ENCODE measurements at regions not wholly inside any gene's neighbourhood (a gene's known extent, or its start where the extent isn't known, plus 50 kb on each side); places are given as distances from the start of the nearest gene placed in this dataset.

DNA sequence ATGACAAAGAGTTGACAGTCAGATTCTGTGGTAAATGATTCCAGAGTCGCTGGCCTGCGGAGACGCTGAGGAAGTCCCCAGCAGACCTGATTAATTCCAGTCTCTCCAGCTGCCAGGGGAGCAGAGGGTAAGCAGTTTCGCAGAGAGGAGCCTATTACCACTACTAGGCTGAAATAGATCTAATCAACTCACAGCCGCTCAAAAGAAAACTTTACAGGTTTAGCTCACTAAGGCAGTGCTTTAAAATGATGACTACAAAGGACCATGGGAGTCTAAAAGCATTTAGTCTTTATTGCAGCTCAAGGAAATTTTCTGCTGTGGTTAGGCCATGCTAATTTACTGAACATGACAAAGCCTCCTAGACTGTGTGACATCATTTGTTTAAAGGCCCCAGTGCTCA, 445.6 kb upstream of the POU3F3 start:
- DNase-seq (ENCODE audit: low read depth): no peak

DNA sequence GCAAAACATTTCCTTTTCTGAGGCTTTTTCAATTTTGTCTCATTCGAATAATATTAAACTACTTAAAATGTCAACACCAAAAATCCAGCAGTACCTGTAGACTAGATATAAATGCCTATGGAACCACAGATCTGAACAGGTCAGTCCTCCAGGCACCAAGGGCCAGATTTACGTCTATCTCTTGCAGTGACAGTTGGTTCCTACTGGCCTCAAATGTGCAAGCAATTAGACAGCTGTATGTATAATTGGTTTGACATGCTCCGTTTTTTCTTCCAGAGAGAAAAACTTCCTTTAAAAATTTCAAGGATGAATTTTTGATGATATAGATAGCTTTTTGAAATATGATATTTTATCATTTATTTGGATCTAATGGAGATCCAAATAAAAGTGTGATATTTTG, 443.8 kb upstream of the POU3F3 start:
- DNase-seq (ENCODE audit: low read depth): no peak

DNA sequence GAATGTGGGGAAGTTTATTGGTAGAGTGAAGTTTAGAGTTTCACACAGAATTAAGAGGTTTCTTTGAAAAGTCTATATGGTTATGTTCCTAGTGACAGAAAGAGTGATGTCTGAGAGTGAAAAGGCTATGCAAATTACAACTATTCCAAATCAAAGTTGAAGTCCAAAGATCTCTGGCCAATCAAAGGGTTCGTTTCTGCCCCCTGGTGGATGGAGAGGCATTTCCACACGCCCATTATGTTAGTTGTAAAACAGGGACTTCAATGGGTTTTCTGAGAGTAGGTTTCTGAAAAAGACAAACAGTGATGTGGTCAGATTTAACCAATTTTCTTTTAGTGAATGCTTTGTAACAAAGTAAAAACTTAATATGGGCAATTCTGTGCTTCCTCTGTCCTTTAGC, 441.5 kb upstream of the POU3F3 start:
- no peak for DNase-seq (ENCODE audit: low read depth)

DNA sequence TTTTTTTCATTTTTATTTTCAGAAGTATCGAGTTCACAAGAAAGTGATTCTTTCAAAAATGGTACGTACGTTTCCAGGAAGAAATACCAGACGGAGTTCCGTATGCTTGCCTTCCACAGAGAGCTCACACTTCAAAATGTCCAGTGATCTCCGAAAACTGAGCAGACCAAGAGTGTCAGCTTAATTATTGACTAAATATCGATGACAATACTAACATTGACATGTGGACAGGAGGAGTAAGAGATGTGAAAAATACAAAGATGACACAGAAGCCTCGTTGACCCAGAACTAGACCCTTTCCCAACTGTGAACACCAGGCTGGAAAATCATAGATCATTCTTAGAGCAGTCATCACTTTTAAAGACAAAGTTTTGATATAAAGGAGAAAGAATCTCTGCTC, 440.0 kb upstream of the POU3F3 start:
- DNase-seq (ENCODE audit: low read depth): no peak

DNA sequence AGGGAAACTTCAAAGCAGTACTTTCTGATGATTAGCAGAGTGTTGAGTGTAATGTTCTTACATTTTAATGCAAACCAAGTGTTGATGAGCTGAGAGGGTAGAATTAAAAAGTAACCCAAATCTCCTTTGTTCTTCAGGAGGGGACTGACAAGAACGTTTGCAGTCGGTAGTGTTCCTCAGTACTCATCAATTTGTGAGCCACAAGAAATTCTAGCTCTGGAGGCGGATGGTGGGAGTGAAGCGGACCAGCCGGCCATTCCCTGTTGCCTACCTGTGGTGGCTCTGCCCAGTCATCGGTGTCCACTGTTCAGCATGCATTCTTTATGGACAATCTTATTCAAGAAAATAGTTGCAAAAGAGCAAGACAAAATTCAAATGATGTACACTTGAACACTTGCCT, 438.6 kb upstream of the POU3F3 start:
- no peak for DNase-seq (ENCODE audit: low read depth)

DNA sequence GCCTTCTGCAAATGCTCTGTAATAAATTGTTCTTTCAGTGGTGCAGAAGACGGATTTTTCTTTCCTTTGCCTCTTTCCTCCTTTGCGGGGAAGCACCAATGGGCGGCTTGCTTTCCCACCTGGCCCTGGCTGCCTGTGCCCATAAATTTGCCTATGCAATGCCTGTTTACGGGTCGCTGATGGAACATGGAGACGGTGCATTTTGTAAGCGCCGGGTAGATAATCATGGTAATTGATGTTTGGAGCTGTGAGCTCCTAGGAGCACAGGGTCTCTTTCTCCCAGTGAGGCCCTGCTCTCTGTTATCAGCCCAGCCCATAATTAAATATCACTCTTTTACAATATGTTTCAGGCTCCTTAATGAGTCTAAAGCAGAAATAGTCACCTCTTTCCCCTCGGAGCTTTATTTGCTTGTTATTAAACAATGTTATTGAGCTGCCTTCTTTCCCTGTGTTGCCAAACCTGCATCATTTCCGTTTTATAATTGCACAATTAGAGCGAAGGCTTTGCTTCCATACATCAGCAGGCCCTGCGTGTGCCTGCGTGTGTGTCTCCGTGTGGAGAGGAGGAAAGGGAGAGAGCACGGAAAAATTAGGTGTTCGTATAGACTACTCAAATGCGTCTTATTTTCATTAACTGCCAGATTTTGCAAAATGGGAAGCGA, 437.4 kb upstream of the POU3F3 start:
- DNase-seq (ENCODE audit: low read depth): no peak

DNA sequence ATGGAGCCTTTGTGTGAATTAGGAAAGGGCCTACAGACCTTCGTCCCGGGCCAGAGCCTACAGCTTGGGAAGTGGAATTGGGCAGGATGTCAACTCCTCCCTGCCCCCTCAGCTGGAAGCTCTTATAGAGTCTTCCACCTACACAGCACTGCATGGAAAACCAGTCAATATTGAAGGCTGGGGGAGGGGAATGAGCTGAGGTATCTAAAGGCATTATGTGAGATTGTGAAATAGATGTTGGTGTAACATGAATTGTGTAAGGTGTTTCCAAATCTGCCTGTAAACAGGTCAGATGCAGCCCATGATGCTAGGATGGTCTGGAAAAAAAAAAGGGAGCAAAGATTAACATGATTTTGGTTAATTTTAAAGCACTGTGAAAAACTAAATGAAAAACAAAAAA, 433.5 kb upstream of the POU3F3 start:
- no peak for DNase-seq (ENCODE audit: low read depth)

DNA sequence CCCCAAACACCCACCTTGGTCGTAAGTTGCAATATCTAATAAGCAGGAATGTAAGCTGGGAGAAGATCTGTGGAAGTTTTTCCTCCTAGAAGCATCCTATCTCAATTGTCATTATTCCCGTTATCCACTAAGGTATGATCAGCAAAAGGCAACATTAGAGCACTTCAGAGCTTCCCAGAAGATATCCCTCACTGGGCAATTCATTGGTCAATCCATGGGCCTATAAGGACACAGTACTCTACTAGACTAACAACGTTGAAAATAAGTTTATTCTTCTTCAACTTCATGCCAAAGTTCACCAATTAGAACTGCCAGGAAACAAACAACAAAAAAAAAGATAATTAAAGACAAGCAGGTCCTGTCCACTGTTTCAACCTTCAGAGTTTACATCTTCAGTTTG, 433.0 kb upstream of the POU3F3 start:
- no peak for DNase-seq (ENCODE audit: low read depth)

DNA sequence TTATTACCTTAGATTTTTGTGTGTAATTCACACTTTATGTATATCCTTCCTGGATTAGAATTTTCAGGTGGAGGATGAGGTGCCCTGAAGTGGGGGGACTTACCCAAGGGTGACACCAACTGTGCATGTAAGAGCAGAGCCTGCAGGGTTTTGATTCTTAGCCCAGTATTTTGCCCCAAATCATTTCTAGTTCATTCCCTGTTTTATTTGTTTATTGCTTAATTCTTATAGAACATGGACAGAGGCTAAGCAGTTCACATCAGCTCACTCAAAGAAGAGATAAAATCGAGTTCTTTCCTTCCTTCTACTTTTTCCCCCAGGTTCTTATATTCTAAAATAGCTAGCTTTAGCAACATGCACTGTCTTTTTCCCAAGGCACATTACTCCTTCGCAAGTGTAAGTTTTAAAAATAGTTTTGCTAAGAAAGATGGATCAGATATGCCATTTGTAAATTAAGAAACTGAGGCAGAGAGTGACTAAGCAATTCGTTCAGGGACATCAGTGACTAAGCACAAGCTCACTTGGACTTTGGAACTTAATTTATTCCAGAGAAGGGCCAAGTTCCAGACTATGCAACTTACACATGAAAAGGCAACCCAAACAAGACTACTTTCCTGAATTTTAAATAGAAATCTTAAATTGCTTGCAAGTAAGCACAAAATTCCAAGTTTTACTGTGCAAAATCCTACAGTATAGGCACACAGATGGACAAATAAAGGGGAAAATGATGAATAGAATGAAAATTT, 427.9 kb upstream of the POU3F3 start:
- DNase-seq (ENCODE audit: low read depth): no peak

DNA sequence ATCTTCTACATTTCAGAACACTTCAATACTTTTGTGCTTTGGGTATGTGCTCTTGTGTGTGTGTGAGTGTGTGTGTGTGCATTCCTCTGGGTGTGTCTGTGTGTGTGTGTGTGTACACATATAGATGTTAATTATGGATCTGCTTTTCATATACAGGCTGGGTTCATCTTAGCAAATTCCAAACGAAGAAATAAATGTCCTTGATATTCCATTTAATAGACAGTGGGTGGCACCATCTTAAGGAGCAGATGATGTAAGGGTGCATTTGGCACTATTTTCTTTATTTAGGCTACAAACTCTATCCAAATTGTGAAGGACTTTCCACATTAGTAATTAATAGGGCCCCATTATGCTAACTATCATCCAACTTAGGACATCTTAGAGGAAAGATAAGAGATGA, 425.8 kb upstream of the POU3F3 start:
- no peak for DNase-seq (ENCODE audit: low read depth)

DNA sequence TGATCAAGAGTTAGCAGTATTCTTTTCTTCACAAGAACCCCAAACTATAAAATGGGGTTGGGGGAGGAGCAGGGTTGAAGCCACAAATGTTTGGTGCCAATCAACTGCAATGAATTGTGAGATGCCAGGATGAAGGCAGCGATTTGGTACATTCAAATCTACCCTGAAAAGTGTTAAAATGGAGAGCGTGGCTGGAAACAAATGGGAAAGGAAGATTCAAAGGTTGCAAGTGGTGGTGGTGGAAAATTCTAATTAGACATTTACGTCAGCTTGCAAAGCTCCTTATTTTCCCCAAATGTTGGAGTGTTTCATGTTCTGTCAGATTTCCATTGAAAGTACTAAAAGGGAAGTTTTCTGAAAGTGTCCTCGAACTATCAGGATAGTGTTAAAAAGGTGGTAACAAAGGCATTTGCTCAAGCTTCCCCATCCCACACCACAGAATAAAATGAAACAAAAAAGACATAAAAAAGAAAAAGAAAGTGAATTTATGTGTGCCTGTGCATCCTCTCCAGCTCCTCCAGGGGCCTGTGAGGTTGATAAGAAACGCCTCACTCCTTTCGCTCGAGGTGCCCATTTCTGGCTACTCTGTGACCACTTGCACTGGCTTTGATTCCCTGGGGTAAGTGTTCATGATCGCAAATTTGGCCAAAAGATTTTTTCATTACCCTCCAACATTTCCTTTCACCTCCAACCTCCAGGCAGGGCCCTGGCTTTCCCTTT, 424.1 kb upstream of the POU3F3 start:
- DNase-seq (ENCODE audit: low read depth): no peak

DNA sequence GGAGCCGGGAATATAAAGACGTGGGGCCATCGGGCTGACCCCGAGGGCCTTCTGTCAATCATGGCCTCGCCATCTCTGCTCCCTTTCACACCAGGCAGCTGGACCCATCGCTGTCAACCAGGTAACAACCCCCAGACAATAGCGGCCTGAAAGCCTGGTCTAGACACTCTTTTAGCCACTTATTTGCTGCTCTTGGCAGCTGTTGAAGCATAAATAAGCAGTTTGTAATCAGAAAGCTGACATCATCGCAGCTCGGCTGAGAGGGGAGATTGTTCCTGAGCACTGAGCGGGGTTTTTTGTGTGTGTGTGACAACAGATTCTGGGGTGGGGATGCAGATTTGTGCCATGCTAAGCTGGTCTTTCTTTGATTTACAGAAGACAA, 423.6 kb upstream of the POU3F3 start:
- DNase-seq (ENCODE audit: low read depth): no peak

DNA sequence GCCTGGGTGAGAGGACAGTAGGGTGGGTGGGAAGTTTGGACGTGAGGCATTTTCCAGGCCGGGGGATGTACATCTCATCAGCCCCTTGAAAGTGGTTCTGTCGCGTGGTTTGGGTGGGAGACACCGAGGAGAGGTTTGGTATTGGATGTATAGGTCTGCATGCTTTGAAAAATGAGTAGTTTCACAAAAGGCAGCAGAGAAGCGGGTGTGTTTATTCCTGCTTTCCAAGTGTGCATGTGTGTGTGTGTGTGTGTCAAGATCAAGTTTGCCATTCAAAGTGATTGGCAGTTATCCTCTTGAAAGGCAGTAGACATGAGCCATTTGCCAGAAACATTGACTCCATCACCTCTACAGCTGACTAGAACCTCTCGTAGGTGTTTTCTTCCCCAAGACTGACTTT, 423.1 kb upstream of the POU3F3 start:
- no peak for DNase-seq (ENCODE audit: low read depth)

DNA sequence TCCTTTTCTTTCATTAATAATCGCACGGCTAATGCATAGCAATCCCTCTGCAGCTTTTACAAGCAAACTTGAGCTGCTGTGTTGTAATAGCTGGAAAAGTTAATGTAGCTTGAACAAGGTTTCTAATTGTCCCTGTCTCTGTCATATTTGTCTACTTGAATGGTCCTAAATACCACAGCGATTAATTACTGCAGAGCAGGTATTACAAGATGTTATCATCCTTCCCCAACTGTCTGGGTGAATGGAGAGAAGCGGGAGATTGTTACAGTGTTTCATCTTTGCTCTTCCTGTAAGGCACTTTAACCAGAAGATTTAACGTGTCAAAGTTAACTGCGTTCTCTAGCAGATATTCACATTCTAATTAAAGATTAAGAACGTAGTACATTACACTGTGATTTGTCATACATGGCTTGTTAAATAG, 422.2 kb upstream of the POU3F3 start:
- DNase-seq (ENCODE audit: low read depth): no peak

DNA sequence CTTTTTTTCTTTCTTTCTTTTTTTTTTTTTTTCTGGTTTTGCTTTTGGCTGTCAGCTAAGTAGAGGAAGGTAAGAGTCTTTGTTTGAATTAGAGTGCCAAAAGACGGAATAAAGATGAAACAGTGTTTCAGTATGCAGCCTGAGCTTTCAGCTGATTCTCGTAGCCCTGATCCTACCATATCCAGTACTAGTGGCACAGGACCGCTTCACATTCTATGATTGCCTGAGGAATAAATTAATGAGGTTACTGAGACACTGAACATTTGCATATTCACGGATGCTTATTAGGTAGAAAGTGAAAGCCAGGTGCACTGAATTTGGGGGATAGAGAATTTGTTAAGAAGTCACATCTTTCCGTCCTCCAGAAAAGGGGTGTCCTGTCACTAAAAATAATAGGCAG, 421.5 kb upstream of the POU3F3 start:
- DNase-seq (ENCODE audit: low read depth): no peak

DNA sequence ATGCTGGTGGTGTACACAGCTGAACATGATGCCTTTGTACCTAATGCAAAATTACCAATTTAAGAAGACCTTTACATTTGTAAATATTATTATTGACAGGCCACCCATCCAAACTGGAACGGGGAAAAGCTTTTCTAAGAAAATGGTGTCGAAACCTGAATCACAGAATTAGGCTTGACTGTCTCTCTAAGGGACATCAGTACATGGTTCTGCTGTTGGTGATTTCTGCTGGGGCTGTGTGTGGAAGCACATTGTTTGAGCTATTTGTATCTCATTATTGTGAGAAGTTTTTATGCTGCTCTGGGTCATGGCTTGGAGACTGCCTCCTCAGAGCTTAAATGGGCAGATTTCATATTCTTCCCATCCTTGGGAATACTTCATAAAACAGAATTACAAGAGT, 420.9 kb upstream of the POU3F3 start:
- DNase-seq (ENCODE audit: low read depth): no peak

DNA sequence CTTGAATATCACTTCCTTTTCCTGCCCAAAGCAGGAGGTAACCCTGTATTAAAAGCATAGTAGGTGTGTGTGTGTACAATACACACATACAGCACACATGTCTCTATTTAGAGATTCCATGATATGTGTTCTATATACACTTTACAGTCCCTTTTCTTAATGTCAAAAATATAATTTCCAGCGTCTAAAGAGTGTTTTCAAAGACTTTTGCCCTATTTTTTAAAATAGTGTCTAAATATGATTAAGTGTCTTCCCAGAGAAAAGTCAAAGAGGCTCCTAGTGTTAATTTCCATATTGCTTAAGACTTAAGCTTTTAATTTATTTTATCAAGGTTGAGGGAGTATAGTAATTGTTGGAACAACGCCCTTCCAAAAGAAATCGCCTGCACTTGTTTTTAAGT, 420.3 kb upstream of the POU3F3 start:
- no peak for DNase-seq (ENCODE audit: low read depth)

DNA sequence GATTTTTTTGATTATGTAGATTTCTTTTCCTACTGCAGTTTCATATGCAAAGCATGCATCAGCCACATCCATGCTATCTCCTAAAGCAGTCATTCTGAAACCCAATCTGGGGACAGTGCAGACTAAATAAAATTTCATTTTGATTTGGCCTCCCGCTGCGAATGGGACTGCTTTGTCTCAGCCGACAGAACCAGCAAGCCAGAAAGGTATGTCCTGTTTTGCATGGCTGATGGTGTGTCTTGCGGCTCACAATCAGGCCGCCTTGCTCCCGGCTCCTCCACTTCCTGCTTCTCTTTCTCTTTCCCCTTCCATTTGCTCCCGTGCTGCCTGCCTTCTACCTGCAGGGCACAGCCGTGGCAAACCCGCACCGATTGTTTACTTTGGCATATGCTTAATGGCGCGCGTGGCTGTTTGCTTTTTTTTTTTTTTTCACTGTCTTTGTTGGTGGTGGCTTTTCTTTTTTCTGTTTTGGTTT, 419.6 kb upstream of the POU3F3 start:
- no peak for DNase-seq (ENCODE audit: low read depth)

DNA sequence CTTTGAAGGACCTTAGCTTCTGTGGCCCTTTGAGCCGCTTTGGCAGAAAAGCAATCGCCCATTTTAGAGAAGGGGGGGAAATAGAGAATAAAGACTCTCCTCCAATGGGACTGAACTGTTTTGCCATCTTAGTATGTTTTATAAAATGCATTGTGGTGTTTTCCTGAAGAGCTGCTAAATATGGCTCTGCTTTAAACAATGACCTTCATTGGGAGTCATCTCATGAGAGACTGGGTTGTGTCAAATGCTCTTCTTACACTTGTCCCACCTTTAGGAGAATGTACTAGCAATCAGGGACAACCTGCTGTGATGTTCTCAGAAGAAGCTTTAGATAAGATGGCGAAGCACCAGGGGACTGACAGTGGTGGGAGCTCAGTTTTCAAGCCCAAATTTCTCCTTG, 418.9 kb upstream of the POU3F3 start:
- no peak for DNase-seq (ENCODE audit: low read depth)

DNA sequence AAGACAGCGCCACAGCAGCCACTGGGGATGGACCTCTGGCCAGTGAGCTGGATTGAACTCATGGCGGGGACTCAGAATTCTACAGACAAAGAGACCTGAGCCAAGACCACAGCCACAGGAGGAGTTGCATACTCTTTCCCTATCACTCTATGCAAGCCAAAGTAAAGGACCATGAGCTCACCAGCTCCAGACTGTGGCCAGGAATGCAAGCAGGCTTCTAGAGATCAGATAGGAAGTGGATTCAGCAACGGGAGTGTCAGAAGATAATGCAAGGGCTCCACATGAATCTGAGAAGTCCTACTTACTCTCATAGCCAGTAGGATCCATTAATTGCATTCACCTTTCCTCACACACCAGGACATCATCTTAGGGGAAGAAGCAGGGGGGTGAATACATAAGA, 415.4 kb upstream of the POU3F3 start:
- no peak for DNase-seq (ENCODE audit: low read depth)

DNA sequence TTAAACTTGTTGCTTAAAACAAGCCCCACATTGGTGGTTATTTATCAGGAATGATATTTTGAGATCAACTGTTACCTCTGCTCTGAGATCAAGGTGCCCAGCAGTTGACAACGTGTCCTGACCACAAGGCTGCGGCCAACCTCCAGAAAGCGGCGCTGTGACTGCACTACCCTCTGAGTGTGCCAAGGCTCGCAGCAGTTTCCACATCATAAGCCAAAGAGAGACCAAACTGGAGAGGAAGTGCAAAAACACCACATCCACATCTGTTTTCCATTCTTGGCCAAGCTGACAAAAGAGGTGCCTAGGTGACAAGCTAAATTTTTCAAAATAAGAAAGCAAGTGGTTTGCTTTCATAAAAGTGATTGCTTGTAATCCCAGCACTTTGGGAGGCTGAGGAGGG, 410.8 kb upstream of the POU3F3 start:
- DNase-seq (ENCODE audit: low read depth): no peak

DNA sequence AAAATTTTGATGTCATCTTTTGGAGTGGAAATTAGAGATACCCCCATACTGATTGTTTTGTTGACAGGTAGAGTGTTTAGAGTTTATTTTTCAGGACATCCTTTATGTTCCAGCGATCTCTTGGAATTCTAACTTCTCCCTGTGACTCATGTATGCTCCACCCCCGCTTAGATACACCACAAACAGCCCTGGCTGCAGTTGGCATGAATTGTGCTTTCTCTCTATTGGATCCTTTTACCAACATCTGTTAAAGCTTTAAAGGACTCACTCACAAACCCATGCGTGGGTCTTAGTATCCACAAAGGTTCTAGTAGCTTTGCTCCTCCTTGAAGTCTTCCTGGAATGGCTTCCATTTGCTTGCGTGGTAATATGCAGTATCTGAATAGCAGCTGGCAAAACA, 409.5 kb upstream of the POU3F3 start:
- no peak for DNase-seq (ENCODE audit: low read depth)

DNA sequence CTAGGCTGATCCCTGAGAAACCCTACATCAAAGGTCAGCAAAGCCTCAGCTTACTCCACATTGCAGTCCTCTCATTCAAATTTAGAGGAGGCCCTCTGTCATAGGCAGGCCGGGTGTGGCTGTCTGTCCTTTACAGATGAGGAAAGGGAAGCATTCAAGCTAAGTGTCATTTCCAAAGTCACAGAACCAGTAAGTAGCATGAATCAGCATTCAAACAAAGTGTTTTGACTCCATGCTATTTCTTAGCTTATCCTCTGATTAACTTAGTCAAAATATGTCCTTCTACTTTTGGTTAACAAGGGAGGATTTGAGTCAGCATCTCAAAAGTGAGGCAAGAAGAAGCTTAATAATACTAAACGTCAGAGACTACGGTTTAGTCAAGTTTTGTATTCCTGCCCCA, 409.0 kb upstream of the POU3F3 start:
- DNase-seq (ENCODE audit: low read depth): no peak

Measured in GM04503 (cell line).